Small intestine (tissue), 7 donors: ENCODE measurements at regions not wholly inside any gene's neighbourhood (a gene's known extent, or its start where the extent isn't known, plus 50 kb on each side); places are given as distances from the start of the nearest gene placed in this dataset.
"Not testable (repeated sequence)": the region's sequence is repeated elsewhere in the genome, so short reads cannot be mapped to it uniquely, and the experiment has no call there.

Experiments used
- DNase-seq, 2 donors: peaks; one replicate each; pipeline versions ENCODE4 v3.0.0 to v3.0.0-alpha.2; 2013
- FAIRE-seq: peaks from 2 replicates; lab custom pipeline; 2012; peaks lifted over from hg19 to GRCh38; lab: Jason Lieb, UNC
- H3K27ac ChIP-seq, 3 donors: one replicate each; pipeline ENCODE4 v1.5.1; 2013; ENCODE audit warnings: low read length in 2 of 3, mild to moderate bottlenecking in 2 of 3, control low read depth in 1 of 3, inconsistent platforms in 1 of 3, low read depth in 1 of 3, moderate library complexity in 1 of 3
- H3K27me3 ChIP-seq, 3 donors: one replicate each; pipeline ENCODE4 v1.6.1; 2013; ENCODE audit warnings: low read length in 3 of 3, inconsistent platforms in 1 of 3; ENCODE audit not compliant: control insufficient read depth in 3 of 3, insufficient read depth in 3 of 3
- H3K36me3 ChIP-seq, 3 donors: one replicate each; pipeline ENCODE4 v1.6.1; 2013; ENCODE audit warnings: low read length in 3 of 3, inconsistent platforms in 1 of 3, low read depth in 1 of 3, mild to moderate bottlenecking in 1 of 3, moderate library complexity in 1 of 3; ENCODE audit not compliant: control insufficient read depth in 3 of 3, insufficient read depth in 2 of 3
- H3K4me1 ChIP-seq, 3 donors: one replicate each; pipeline ENCODE4 v1.6.1; 2013; ENCODE audit warnings: low read length in 2 of 3, inconsistent platforms in 1 of 3, low read depth in 1 of 3, mild to moderate bottlenecking in 1 of 3, moderate library complexity in 1 of 3; ENCODE audit not compliant: control insufficient read depth in 3 of 3, insufficient read depth in 2 of 3
- H3K4me3 ChIP-seq, 3 donors: one replicate each; pipeline ENCODE4 v1.5.1; 2013; ENCODE audit warnings: low read length in 3 of 3, control low read depth in 1 of 3, inconsistent platforms in 1 of 3, low read depth in 1 of 3, mild to moderate bottlenecking in 1 of 3, moderate library complexity in 1 of 3
- H3K9me3 ChIP-seq, 2 donors: one replicate each; pipeline ENCODE4 v1.6.1; 2013; ENCODE audit warnings: low read depth in 1 of 2, low read length in 1 of 2; ENCODE audit not compliant: control insufficient read depth in 2 of 2, insufficient read depth in 1 of 2
- WGBS, 3 donors: extraction: QIAGEN DNeasy Blood & Tissue Kit; methylation state at CpG; one replicate each; pipeline ENCODE4 v1.1.7; 2013; 5-methylcytosine and 5-hydroxymethylcytosine counted together
- donor health status: healthy with polysubstance abuse.
- donor health status: control.
- donor health status: control.
- donor health status: Bipolar disorder and iron deficiency.
- donor health status: healthy.

DNA sequence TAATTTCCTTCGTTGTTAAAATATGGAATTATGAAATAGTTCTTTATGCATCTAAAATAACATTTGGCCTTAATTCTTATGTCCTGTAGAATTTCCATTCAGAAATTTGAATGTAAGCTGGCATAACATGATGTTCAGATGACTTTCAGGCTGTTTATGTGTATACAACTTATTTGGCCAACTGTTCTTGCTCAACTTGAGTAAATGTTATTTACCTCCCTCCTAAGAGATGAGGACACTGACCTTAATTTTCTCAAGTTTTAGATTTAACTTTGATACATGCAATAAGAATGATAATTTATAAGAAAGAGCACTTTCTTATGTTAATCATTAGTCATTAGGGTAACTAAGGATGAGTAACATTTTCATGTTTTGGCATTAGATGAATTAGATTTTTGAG lies 365.4 kb downstream of the AEBP2 start:
- H3K4me3 ChIP-seq: no peak overlapping the region
- H3K4me1 ChIP-seq: no peaks in the 10 kb centered on the region
- DNase-seq (no peak), FAIRE-seq (no peak)
- WGBS, 3 donors: 69 to 98% (median 83%) methylated on average over 1 of the region's 1 CpG
- no peaks in the 10 kb centered on the region for H3K9me3 ChIP-seq
- H3K36me3 ChIP-seq: no peaks in the 10 kb centered on the region
- H3K27me3 ChIP-seq: no peaks in the 10 kb centered on the region
- no peak overlapping the region for H3K27ac ChIP-seq

DNA sequence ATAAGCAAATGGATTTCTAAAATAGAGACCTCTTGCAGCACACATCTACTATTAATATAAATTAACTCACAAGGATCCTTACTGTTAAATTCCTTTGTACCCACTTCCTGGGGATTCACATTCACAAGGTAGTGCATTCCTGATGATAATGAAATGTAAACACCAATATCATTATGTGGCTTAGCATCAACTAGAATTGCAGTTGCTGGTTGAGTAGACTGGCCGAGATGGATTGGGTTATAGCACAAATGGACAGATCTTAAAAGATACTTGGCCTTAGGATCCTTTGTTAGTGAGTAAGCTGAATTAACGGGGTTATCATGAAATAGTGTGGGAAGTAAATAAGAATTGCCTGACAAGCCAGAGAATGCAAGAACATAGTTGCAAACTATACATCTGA lies 369.1 kb downstream of the AEBP2 start:
- DNase-seq (no peak), FAIRE-seq (no peak)
- Histone ChIP-seq H3K4me1 (no peaks in the 10 kb centered on the region), H3K9me3 (peaks cover 0 to 4% of the 10 kb centered on the region in 2 donors), H3K27me3 (no peaks in the 10 kb centered on the region), H3K4me3 (no peak overlapping the region), H3K36me3 (no peaks in the 10 kb centered on the region), H3K27ac (no peak overlapping the region)
- WGBS, 3 donors: 77 to 84% (median 84%) methylated on average over 2 of the region's 2 CpGs

DNA sequence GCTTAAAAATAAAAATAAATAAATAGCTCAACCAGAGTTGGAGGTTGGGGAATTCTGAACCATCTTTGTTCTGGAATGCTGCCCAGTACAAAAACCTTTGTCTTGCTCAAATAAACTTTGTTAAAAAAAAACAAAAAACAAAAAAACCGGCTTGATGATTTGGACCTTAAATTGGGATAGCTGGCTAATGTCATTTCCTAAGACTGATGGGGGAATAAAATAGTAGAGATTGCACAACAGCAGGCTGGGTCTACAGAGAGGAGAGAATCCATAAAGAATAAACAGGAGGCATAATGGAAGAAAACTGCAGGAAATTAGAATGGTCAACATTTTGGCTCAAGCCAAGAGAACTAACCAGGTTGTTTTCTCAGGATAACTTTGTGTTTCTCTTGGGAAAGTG lies 370.9 kb downstream of the AEBP2 start:
- WGBS, 3 donors: 56 to 77% (median 67%) methylated on average over 1 of the region's 1 CpG
- H3K9me3 ChIP-seq: peaks cover 0 to 12% of the 10 kb centered on the region in 2 donors
- no peaks in the 10 kb centered on the region for H3K27me3 ChIP-seq
- DNase-seq: no peak
- H3K4me1 ChIP-seq: no peaks in the 10 kb centered on the region
- no peak overlapping the region for H3K4me3 ChIP-seq
- H3K27ac ChIP-seq: no peak overlapping the region
- FAIRE-seq: no peak
- H3K36me3 ChIP-seq: no peaks in the 10 kb centered on the region

DNA sequence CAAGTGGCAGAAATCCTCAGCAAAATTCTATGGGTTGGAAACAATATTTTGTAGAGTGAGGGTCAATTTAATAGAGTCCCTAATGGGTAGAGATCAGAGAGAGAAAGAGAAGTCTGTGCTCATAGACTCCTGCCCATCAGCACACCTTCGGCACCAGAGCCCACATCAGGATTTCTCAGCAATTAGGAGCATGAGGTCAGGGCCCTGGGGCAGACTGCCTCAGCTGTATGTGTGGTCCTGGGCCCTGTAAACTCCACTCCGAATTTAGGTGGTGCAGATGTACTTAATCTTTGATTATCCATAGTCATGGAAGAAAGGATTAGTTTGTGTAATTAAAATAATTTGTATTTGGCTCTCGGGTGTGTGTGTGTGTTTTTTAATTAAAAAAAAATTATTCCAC lies 372.6 kb downstream of the AEBP2 start:
- no peaks in the 10 kb centered on the region for H3K27me3 ChIP-seq
- peaks cover 0 to 12% of the 10 kb centered on the region in 2 donors for H3K9me3 ChIP-seq
- 81 to 89% (median 83%) methylated on average over 3 of the region's 3 CpGs for WGBS, 3 donors
- no peak overlapping the region for H3K4me3 ChIP-seq
- DNase-seq (no peak), FAIRE-seq (no peak)
- no peak overlapping the region for H3K27ac ChIP-seq
- no peaks in the 10 kb centered on the region for H3K36me3 ChIP-seq
- H3K4me1 ChIP-seq: no peaks in the 10 kb centered on the region

DNA sequence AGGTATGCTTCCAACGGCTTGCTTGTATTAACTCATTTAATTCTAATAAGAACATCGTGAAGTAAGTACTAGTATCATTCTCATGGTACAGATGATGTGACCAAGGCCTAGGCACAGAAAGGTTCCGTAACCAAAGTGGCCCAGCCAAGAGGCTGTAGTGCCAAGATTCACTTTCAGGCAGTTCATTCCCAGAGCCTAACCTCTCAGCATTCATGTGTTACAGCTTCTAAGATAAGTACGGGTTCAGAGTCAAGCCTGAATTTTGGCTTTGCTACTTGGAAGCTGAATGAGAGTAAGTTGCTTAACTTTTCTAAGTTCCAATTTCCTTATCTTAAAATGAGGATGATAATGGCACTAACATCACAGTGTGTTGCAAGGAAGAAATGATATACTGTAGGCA lies 379.9 kb downstream of the AEBP2 start:
- Histone ChIP-seq H3K27me3 (no peaks in the 10 kb centered on the region), H3K36me3 (no peaks in the 10 kb centered on the region), H3K4me3 (no peak overlapping the region), H3K4me1 (no peaks in the 10 kb centered on the region), H3K27ac (no peak overlapping the region), H3K9me3 (peaks cover 0 to 7% of the 10 kb centered on the region in 2 donors)
- 61 to 68% (median 67%) methylated on average over 4 of the region's 4 CpGs for WGBS, 3 donors
- DNase-seq (no peak), FAIRE-seq (no peak)

DNA sequence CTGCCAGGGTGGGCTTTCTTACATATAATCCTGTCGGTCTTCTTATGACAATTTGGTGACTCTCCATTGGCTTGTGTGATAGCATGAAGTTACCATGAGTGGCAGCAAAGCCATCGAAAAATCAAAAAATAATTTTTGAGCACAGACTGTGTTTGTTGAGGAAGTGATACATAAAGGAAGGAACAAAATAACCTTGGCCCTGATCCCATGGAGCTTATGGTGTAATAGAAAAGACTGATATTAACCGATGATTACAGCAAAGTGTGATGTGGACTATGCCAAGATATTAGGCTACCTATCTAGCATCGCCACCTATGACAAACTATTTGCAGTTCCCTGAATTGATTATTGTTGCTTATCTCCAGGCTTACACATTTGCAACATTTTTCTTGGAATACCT lies 383.2 kb downstream of the AEBP2 start:
- H3K36me3 ChIP-seq: no peaks in the 10 kb centered on the region
- no peak overlapping the region for H3K4me3 ChIP-seq
- H3K27ac ChIP-seq: no peak overlapping the region
- peaks cover 3 to 10% of the 10 kb centered on the region in 2 donors for H3K9me3 ChIP-seq
- H3K4me1 ChIP-seq: no peaks in the 10 kb centered on the region
- no peak for DNase-seq
- no peaks in the 10 kb centered on the region for H3K27me3 ChIP-seq
- WGBS, 3 donors: 63 to 87% (median 75%) methylated on average over 4 of the region's 4 CpGs
- FAIRE-seq: no peak

DNA sequence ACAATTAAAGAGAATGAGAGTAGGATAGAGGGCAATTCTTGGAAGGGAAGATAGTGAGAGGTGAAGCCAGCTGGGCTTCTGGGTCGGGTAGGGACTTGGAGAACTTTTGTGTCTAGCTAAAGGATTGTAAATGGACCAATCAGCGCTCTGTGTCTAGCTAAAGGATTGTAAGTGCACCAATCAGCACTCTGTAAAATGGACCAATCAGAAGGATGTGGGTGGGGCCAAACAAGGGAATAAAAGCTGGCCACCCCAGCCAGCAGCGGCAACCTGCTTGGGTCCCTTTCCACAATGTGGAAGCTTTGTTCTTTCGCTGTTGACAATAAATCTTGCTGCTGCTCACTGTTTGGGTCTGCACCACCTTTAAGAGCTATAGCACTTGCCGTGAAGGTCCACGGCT lies 384.0 kb downstream of the AEBP2 start:
- H3K4me1 ChIP-seq, H3K36me3 ChIP-seq, DNase-seq, FAIRE-seq, H3K4me3 ChIP-seq, H3K27me3 ChIP-seq, H3K27ac ChIP-seq: not testable (repeated sequence)
- H3K9me3 ChIP-seq: peaks cover 3 to 18% of the 10 kb centered on the region in 2 donors
- 78 to 87% (median 81%) methylated on average over 6 of the region's 6 CpGs for WGBS, 3 donors

DNA sequence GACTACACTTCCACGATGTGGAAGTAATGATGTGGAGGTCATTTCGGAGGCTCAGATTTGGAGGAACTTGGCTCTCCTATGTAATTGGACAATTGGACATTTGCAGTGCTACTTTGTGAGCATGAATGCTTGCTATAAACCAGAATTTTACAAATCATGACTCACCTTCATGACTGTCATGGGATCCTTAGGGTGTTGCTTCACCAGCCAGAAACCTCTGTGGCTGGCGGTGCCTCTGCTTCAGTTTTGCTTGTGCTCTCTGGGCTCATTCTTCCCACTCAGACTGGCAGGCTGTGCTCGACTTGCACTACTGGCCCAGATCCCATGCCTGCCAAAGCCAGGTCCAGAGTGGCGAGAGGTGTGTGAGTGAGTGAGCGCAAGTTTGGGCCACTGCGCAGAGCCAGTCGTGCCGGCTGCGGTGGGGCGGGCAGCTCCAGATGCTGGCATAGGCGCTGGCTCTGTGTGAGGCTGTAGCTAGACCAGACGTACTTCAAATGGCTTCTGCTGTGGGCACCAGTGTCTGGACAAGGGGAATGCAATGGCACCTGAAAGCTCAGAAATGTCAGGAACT lies 387.8 kb downstream of the AEBP2 start:
- WGBS, 3 donors: 92 to 96% (median 94%) methylated on average over 13 of the region's 13 CpGs
- no peaks in the 10 kb centered on the region for H3K36me3 ChIP-seq
- no peak overlapping the region for H3K27ac ChIP-seq
- H3K4me3 ChIP-seq: no peak overlapping the region
- H3K27me3 ChIP-seq: no peaks in the 10 kb centered on the region
- DNase-seq (no peak), FAIRE-seq (no peak)
- peaks cover 3 to 21% of the 10 kb centered on the region in 2 donors for H3K9me3 ChIP-seq
- no peaks in the 10 kb centered on the region for H3K4me1 ChIP-seq
